GM12892 (cell line): ENCODE measurements at regions not wholly inside any gene's neighbourhood (a gene's known extent, or its start where the extent isn't known, plus 50 kb on each side); places are given as distances from the start of the nearest gene placed in this dataset.

ENCODE experiments used
- DNase-seq: peaks from one replicate; pipeline ENCODE4 v3.0.0; 2011; ENCODE audit not compliant: insufficient read length
- FAIRE-seq: peaks from 2 replicates; lab custom pipeline; 2011; peaks lifted over from hg19 to GRCh38; lab: Jason Lieb, UNC
- POLR2A ChIP-seq: IDR thresholded peaks from 2 replicates; pipeline ENCODE4 v1.6.1; 2011; ENCODE audit warnings: low read depth, low read length, control low read depth
- POLR2AphosphoS5 ChIP-seq: IDR thresholded peaks from 2 replicates; pipeline ENCODE4 v1.6.1; 2011; ENCODE audit warnings: low read depth, low read length, control low read depth
- TAF1 ChIP-seq: IDR thresholded peaks from 2 replicates; pipeline ENCODE4 v1.6.1; 2011; ENCODE audit warnings: low read depth, mild to moderate bottlenecking, control low read depth, low read length, borderline replicate concordance

DNA sequence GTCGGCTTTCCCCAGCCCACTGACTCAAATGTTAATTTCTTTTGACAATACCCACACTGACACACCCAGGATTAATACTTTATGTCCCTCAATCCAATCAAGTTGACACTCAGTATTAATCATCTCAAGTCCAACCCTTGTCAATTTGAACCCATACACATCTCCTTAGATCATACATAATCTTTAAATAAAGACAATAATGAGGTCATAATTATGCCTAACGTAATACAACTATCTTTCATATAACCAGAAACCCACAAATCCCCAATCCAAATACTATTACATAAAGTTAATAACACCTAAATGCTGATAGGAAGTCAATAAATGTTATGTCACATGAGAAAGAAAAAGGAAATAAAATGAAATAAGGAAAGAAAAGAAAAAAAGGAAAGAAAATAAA lies 934.2 kb downstream of the CDH9 start:
- DNase-seq (no peak), FAIRE-seq (no peak)
- TF ChIP-seq POLR2A (no peak), POLR2AphosphoS5 (no peak), TAF1 (no peak)

DNA sequence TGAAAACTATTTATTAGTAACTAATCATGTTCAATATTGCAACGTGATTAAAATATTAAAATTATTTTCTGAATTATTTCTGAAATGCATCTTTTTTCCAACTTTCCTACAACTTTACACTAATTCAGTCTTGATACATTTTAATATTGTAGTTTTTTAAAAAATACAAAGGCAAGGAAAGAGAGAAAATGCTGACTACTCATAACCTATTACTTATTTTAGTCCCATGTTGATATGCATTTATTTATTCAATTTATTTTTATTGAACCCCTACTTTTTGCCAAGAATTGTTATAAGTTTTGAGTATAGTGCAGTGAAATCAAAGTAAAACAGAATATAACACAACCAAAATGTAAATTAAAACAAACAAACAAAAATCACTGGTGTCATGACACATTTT lies 978.2 kb downstream of the CDH9 start:
- FAIRE-seq (no peak), DNase-seq (no peak)
- TF ChIP-seq TAF1 (no peak), POLR2A (no peak), POLR2AphosphoS5 (no peak)

DNA sequence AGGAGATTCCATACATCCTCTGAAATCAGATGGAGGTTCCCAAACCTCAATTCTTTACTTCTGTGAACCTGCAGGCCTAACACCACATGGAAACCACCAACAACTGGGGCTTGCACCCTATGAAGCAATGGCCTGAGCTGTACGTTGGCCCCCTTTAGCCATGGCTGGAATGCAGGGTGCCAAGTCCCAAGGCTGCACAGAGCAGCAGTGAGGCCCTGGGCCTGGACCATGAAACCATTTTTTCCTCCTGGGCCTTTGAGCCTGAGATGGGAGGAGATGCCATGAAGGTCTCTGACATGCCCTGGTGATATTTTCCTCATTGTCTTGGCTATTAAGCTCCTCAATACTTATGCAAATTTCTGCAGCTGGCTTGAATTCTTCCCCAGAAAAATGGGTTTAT lies 983.8 kb downstream of the CDH9 start:
- no peak for TF ChIP-seq POLR2AphosphoS5
- no peak for TF ChIP-seq POLR2A
- TF ChIP-seq TAF1: no peak
- FAIRE-seq (no peak), DNase-seq (no peak)

DNA sequence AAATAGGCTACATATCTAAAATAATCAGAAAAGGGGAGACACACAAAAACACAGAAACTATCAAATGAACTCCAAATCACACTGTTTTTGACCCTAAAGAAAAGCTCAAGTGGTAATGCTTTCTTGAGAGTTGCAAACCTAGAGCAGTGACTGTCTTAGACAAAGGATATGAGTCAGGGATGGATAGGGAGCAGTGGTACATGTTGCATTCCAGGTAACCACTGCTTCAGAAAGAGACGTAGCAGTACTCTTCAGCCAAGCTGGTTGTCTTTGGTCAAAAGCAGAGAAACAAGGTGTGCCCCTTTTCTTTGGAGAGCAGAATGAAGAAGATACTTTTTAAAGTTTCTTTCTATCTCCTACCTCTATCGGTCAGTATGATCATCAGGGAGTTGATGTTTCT lies 1003.6 kb downstream of the CDH9 start:
- DNase-seq (no peak), FAIRE-seq (no peak)
- TF ChIP-seq POLR2A: no peak
- no peak for TF ChIP-seq TAF1
- TF ChIP-seq POLR2AphosphoS5: no peak

DNA sequence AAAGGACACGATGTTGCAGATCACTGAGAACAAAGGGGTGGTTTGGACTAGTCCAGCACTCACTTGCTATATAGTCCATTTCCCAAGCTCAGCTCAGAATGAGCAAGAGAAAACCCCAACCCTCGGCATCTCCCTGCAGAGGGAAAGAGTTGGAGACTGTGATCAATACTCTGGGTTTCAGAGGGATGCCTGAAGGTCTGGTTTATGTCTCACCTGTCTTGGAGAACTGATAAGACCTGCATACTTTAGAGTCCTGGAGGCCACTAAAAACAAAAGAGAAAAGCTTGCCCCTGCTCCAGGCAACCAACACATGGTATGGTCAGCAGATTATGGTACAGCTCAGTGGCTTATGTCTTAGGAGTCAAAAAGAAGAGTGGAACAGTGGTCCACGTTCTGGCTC lies 1006.9 kb downstream of the CDH9 start:
- DNase-seq: no peak
- TF ChIP-seq POLR2AphosphoS5 (no peak), POLR2A (no peak), TAF1 (no peak)
- no peak for FAIRE-seq

DNA sequence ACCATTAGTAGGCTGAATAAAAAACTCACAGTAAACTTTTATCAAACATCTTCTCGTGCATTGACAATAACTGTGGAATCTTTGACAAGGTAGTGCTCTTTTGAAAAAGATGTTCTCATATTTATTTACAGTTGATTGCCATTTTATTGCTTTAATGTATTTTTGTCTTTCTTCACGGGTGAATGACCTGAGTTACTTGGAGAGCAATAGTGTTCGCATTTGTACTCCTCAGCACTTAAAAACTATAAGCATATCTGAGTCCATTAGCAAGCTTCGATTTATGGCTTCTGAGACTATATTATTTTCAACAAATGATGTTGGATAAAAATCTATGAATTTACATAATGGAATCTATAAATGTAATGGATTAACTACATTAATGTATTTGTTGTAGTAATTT lies 1012.3 kb downstream of the CDH9 start:
- FAIRE-seq (no peak), DNase-seq (no peak)
- TF ChIP-seq TAF1 (no peak), POLR2A (no peak), POLR2AphosphoS5 (no peak)

DNA sequence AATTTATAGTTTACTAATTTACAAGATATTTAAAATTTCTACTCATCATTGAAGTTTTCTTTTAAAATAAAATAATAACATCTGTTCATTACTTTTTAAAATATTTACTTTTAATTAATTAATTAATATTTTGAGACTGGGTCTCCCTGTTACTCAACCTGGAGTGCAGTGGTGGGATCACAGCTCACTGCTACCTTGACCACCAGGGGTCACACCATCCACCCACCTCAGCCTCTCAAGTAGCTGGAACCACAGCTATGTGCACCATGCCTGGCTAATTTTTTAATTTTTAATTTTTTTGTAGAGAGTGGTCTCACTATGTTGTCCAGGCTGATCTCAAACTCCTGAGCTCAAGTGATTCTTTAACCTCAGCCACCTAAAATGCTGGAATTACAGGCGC lies 1013.6 kb downstream of the CDH9 start:
- no peak for DNase-seq
- TF ChIP-seq POLR2A (no peak), POLR2AphosphoS5 (no peak), TAF1 (no peak)
- no peak for FAIRE-seq

DNA sequence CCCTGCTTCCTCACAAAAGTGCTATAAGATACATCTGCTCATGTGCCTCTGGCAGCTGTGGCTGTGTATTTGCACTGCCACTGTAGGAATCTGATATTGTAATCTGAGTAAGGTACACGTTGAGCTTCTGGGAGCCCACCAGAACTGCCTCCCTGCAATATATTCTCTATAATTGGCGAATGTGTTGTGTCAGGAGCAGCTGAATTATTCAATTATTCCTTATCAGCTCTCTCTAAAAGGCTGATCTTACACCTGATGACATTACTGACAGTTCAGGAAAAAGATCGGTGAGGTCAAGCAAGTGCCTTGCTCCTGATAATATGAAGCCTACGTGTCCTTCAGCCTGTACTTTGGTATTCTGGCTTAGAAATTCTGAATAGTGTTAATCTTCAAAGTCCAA lies 1015.0 kb downstream of the CDH9 start:
- TF ChIP-seq POLR2AphosphoS5: no peak
- TF ChIP-seq TAF1: no peak
- TF ChIP-seq POLR2A: no peak
- DNase-seq (no peak), FAIRE-seq (no peak)

DNA sequence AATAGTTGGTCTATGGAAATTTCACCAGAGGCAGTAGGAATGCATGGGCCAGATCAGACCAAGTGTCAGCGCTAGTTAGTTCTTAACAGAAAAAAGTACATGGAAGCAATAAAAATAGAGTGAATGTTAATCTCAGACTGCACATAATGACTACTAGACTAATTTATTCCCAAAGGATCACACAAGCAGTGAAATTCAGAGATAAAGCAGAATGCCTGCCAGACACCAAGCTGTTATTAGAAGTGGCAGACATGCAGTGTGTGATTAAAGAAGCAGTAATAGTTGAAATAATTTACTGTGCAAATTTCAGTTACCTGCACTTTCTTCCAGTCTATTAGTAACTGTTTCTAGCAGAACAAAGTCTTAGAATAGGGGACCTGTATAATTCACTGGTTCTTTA lies 1024.2 kb downstream of the CDH9 start:
- DNase-seq: no peak
- FAIRE-seq: no peak

DNA sequence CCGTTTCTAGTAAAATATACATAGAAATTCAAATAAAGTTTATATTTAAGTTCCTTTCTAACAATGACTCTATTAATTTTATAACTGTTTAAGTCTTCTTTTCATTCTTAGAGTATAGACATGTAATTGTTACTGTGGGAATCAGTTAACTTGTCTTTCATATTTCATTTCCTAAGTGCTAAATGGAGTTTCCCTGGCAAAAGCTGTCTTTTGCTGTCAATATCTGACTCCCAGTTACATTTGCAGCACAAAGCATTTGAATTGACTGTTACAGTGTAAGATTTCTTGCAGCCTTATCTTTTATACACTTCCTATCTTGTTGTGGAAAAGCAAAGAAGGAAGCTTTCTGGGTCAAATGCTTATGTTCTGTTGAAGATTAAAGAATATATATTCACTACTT lies 1026.3 kb downstream of the CDH9 start:
- no peak for DNase-seq
- TF ChIP-seq POLR2A (no peak), TAF1 (no peak), POLR2AphosphoS5 (no peak)
- no peak for FAIRE-seq

More for the DNA sequence above, 1024.2 kb downstream of the CDH9 start:
- TF ChIP-seq TAF1 (no peak), POLR2A (no peak), POLR2AphosphoS5 (no peak)

DNA sequence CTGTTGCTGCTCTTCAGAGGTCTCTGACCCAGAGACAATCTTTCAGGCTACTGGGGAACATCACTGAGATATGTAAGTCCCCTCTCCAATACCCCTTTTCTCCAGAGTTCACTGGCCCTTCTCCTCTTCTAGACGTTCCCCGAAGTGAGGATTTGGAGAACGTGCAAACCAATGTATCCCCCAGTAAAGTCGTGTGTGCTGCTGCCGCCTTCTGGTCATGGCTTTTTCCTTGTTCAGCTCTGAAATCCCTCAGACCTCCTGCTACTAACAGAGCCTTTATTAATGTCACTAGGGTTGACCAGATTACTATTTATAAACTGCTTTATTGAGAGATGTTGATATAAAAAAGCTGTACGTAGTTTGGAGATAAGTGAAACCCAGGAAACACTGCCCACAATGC lies 1028.6 kb downstream of the CDH9 start:
- no peak for DNase-seq
- FAIRE-seq: no peak
- no peak for TF ChIP-seq POLR2AphosphoS5
- no peak for TF ChIP-seq TAF1
- TF ChIP-seq POLR2A: no peak

DNA sequence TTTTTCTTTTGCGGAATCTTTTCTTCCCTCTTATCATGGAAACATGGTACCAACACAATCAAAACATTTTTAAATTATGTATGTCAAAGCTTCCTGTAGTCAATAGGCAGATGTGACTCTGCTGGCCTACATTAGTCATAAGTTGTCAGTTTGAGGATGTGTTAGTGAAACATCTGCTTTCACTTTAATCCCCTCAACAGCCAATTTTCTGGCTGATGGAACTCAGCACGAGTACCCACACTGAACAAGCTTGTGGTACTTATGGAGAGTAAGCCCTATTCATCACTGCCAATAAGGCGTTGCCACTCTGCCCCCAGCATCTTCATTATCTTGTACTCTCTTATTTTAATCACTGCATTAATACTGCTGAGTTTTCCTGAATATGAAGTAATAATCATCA lies 1034.4 kb downstream of the CDH9 start:
- FAIRE-seq (no peak), DNase-seq (no peak)
- TF ChIP-seq POLR2AphosphoS5 (no peak), TAF1 (no peak), POLR2A (no peak)

DNA sequence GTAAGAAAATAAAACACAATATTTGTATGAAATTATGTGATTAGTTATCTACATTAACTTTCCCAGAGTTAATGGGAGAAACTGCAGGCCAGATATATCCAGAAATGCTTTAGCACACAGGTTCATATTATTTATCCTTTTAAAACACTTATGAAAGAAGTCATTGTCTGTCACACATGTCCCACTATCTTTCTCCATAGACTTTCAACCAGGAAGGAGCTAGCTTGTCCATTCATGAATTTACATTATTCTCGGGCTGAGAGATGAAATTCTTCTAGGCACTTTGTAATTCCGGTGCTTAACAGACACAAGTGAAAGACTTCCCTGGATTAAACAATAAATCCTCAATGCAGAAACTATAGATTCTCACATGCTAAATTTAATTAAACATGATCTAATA lies 1043.2 kb downstream of the CDH9 start:
- TF ChIP-seq TAF1 (no peak), POLR2AphosphoS5 (no peak), POLR2A (no peak)
- FAIRE-seq (no peak), DNase-seq (no peak)

DNA sequence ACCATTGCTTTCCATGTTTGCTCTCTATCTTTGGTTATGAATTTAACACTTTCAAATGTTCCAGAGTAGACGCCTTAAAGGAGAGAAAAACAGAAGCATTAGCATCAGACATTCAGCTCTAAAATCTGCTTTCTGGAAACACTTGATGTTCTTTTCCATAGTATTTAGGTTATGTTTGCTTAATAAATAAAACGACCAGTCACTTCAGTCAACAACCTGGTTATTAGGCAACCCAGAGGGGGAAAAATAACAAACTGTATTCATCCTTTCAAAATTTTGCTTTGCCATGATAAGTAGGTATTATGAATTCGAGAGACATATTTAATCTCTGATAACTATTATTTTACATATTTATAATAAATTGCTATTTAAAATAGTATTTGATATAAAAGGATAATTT lies 1044.7 kb downstream of the CDH9 start:
- TF ChIP-seq POLR2AphosphoS5: no peak
- TF ChIP-seq TAF1: no peak
- no peak for FAIRE-seq
- no peak for DNase-seq
